ENCODE measurements at regions not wholly inside any gene's neighbourhood (a gene's known extent, or its start where the extent isn't known, plus 50 kb on each side); places are given as distances from the start of the nearest gene placed in this dataset.

DNA sequence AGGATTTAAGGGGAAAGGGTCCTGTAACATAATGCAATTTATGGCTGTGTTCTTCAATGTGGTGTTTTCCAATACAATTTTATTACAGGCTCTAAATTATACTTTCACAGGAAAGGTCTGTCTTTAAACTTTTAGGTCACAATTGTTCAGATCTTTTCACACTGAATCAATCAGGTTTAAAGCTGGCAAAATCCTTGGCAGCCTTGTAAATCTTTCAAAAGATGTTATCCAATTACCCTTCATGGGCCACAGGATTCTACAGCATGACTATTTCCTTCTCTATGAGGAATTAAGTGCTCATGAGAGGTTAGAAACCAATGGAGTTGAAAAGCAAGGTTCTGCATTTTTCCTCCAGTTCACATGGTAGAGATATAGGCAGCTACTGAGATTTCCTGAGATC, 211.5 kb upstream of the MIR17HG start:
- Histone ChIP-seq H3K79me1 (ENCODE audit: low read depth in 1 of 2, low read length in 2 of 2) (no peaks in the 10 kb centered on the region), H4K20me1 (ENCODE audit: insufficient read depth, low read length) (no peaks in the 10 kb centered on the region), H3K4me3 (ENCODE audit: insufficient read depth, low read depth, low read length) (no peak overlapping the region), H3K9me3 (ENCODE audit: control insufficient read depth, insufficient read depth, low read length) (no peaks in the 10 kb centered on the region), H3K4me1 (ENCODE audit: control insufficient read depth, insufficient read depth, low read length) (no peaks in the 10 kb centered on the region), H3K4ac (ENCODE audit: low read depth, low read length) (no peak overlapping the region), H3K4me2 (ENCODE audit: low read depth, low read length) (no peak overlapping the region), H4K91ac (ENCODE audit: insufficient read depth, low read depth, low read length) (no peak overlapping the region), H3K9me1 (ENCODE audit: insufficient read depth, low read length) (no peaks in the 10 kb centered on the region), H3K56ac (ENCODE audit: extremely low read depth, insufficient read depth, low read length) (no peak overlapping the region), H2BK120ac (ENCODE audit: low read depth, low read length) (no peak overlapping the region), H3K36me3 (ENCODE audit: control insufficient read depth, insufficient read depth, low read length) (no peaks in the 10 kb centered on the region), H3K9ac (ENCODE audit: low read depth, low read length) (no peak overlapping the region), H3K18ac (ENCODE audit: low read depth, low read length) (no peak overlapping the region), H3K14ac (replicated peaks; ENCODE audit: low read depth, low read length) (no peak overlapping the region), H2BK15ac (ENCODE audit: low read depth, low read length) (no peak overlapping the region), H2AFZ (replicated peaks; ENCODE audit: low read length, poor library complexity) (no peak overlapping the region), H3K23ac (ENCODE audit: low read depth, low read length) (no peak overlapping the region), H3K27ac (ENCODE audit: insufficient read depth, low read length) (no peak overlapping the region), H4K5ac (ENCODE audit: low read depth, low read length) (no peak overlapping the region), H2AK5ac (ENCODE audit: low read depth, low read length) (no peak overlapping the region), H2BK20ac (ENCODE audit: low read depth, low read length) (no peak overlapping the region), H4K8ac (ENCODE audit: low read depth in 2 of 2, low read length in 2 of 2) (no peak overlapping the region), H2AK9ac (replicated peaks; ENCODE audit: low read depth, low read length, poor library complexity) (no peak overlapping the region), H3K27me3 (ENCODE audit: control insufficient read depth, insufficient read depth, low read length) (no peaks in the 10 kb centered on the region), H2BK5ac (ENCODE audit: low read depth, low read length, poor library complexity, severe bottlenecking) (no peak overlapping the region)
- in situ Hi-C loops (cut with MboI; ENCODE audit: low sequenced_read_pairs) (no loop called here), intact Hi-C loops (cut with micrococcal nuclease) (loop anchor here (2.0 kb wide), 3 partner anchors 49 to 587 kb away; no protein-coding TSS in a partner anchor), dilution Hi-C loops (cut with HindIII; ENCODE audit: low sequenced_read_pairs, unreplicated experiment) (no loop called here)
- no TSS peak for BruUV-seq (replicated peaks)
- TF ChIP-seq BHLHE40 (IDR thresholded peaks at IDR 0.05; ENCODE audit: low read depth, low read length) (no peak), MAFK (IDR thresholded peaks at IDR 0.05; ENCODE audit: low read depth, low read length) (no peak), SMC3 (IDR thresholded peaks at IDR 0.05; ENCODE audit: low read depth, low read length) (no peak), RCOR1 (IDR thresholded peaks at IDR 0.05; ENCODE audit: insufficient replicate concordance, low read length) (no peak), MXI1 (IDR thresholded peaks at IDR 0.05; ENCODE audit: borderline replicate concordance, low read depth, low read length) (no peak), FOS (IDR thresholded peaks at IDR 0.05; ENCODE audit: low read depth, low read length) (no peak)
- TF ChIP-seq, protein P1, sequence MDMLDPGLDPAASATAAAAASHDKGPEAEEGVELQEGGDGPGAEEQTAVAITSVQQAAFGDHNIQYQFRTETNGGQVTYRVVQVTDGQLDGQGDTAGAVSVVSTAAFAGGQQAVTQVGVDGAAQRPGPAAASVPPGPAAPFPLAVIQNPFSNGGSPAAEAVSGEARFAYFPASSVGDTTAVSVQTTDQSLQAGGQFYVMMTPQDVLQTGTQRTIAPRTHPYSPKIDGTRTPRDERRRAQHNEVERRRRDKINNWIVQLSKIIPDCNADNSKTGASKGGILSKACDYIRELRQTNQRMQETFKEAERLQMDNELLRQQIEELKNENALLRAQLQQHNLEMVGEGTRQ (IDR thresholded peaks at IDR 0.05; ENCODE audit: low read depth, low read length), result no peak
- DNase-seq (no peak), ATAC-seq (ENCODE audit: low read depth) (no peak)
- ChIA-PET POLR2A (ENCODE audit: unreplicated experiment) (no interaction called here), CTCF (no interaction called here)

All from IMR-90 (cell line).